ENCODE measurements at regions not wholly inside any gene's neighbourhood (a gene's known extent, or its start where the extent isn't known, plus 50 kb on each side); places are given as distances from the start of the nearest gene placed in this dataset.

DNA sequence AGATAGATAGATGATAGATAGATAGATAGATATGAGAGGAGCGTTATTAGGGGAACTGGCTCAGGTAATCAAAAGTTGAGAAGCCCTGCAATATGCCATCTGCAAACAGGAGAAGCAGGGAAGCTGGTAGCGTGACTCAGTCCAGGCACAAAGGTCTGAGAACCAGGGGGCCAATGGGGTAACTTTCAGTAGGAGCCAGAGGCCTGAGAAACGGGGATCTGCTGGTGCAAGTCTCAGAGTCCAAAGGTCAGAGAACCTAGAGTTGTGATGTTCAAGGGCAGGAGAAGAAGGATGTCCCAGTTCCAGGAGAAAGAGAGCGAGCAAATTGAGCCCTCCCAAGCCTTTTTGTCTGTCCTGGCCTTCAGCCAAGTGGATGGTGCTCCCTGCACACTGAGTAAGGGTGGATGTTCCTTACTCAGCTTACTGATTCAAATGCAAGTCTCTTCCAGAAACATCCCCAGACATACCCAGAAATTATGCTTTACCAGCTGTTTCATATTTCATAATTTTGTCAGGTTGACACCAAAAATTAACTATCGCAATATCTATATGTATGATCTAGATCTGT, 52.5 kb upstream of the SLC22A11 start:
- H3K36me3 ChIP-seq: no peaks in the 10 kb centered on the region
- H3K4me1 Mint-ChIP-seq: peaks cover 2% of the 10 kb centered on the region
- H3K4me1 ChIP-seq: no peaks in the 10 kb centered on the region
- no peaks in the 10 kb centered on the region for H3F3A ChIP-seq (ENCODE audit: low read depth)
- H3K9me3 Mint-ChIP-seq: peaks cover 6% of the 10 kb centered on the region
- H4K20me1 ChIP-seq (ENCODE audit: low read depth): no peaks in the 10 kb centered on the region
- H3K9me3 ChIP-seq (ENCODE audit: low read depth): no peaks in the 10 kb centered on the region
- H3K27me3 ChIP-seq: peaks cover 24% of the 10 kb centered on the region
- TF ChIP-seq EZH2phosphoT487 (IDR thresholded peaks at IDR 0.05): no peak
- TF ChIP-seq EZH2 (IDR thresholded peaks at IDR 0.05): no peak
- TF ChIP-seq CTCF (IDR thresholded peaks at IDR 0.05): no peak
- H3K9ac ChIP-seq: no peak overlapping the region
- H3K36me3 Mint-ChIP-seq: no peaks in the 10 kb centered on the region
- no peak overlapping the region for H3K27ac Mint-ChIP-seq
- H2AFZ ChIP-seq (replicated peaks): no peak overlapping the region
- H3K27me3 Mint-ChIP-seq (ENCODE audit: insufficient read depth, low read depth): peaks cover 6% of the 10 kb centered on the region
- H3K27ac ChIP-seq: no peak overlapping the region
- DNase-seq (ENCODE audit: low spot score): no peak
- H3K4me3 ChIP-seq: no peak overlapping the region
- no peak overlapping the region for H3K4me3 Mint-ChIP-seq
- H3K4me2 ChIP-seq: no peak overlapping the region
- no peaks in the 10 kb centered on the region for H3K79me2 ChIP-seq (ENCODE audit: low read depth)

- Mint-ChIP-seq H3K27me3 (ENCODE audit: insufficient read depth, low read depth) (peaks cover 6% of the 10 kb centered on the region), H3K4me3 (no peak overlapping the region), H3K36me3 (no peaks in the 10 kb centered on the region), H3K4me1 (peaks cover 2% of the 10 kb centered on the region), H3K9me3 (peaks cover 6% of the 10 kb centered on the region), H3K27ac (no peak overlapping the region)
- Histone ChIP-seq H3K27ac (no peak overlapping the region), H3K9ac (no peak overlapping the region), H3K4me1 (no peaks in the 10 kb centered on the region), H3F3A (ENCODE audit: low read depth) (no peaks in the 10 kb centered on the region), H3K4me3 (no peak overlapping the region), H2AFZ (replicated peaks) (no peak overlapping the region), H3K27me3 (peaks cover 24% of the 10 kb centered on the region), H4K20me1 (ENCODE audit: low read depth) (no peaks in the 10 kb centered on the region), H3K9me3 (ENCODE audit: low read depth) (no peaks in the 10 kb centered on the region), H3K79me2 (ENCODE audit: low read depth) (no peaks in the 10 kb centered on the region), H3K4me2 (no peak overlapping the region), H3K36me3 (no peaks in the 10 kb centered on the region)
- DNase-seq (ENCODE audit: low spot score): no peak
- TF ChIP-seq CTCF (IDR thresholded peaks at IDR 0.05) (no peak), EZH2phosphoT487 (IDR thresholded peaks at IDR 0.05) (no peak), EZH2 (IDR thresholded peaks at IDR 0.05) (no peak)
These were observed 50.7 kb upstream of the SLC22A11 start for GRCh38 chr11:64504999-64505398.
